ENCODE measurements at regions not wholly inside any gene's neighbourhood (a gene's known extent, or its start where the extent isn't known, plus 50 kb on each side); places are given as distances from the start of the nearest gene placed in this dataset.

GRCh38 chr16:5328546-5328945 is 231.0 kb upstream of the EEF2KMT start:
- TF ChIP-seq CTCF (IDR thresholded peaks at IDR 0.05; ENCODE audit: low read depth, low read length), result no peak
- DNase-seq (ENCODE audit: extremely low read depth, low read depth), result no peak

- no peak for TF ChIP-seq CTCF (IDR thresholded peaks at IDR 0.05; ENCODE audit: low read depth, low read length)
- no peak for DNase-seq (ENCODE audit: extremely low read depth, low read depth)
Measured at GRCh38 chr16:5326395-5326794, 228.8 kb upstream of the EEF2KMT start.

GRCh38 chr16:5325932-5326331 is 228.3 kb upstream of the EEF2KMT start:
- TF ChIP-seq CTCF (IDR thresholded peaks at IDR 0.05; ENCODE audit: low read depth, low read length), result no peak
- no peak for DNase-seq (ENCODE audit: extremely low read depth, low read depth)

- no peak for TF ChIP-seq CTCF (IDR thresholded peaks at IDR 0.05; ENCODE audit: low read depth, low read length)
- no peak for DNase-seq (ENCODE audit: extremely low read depth, low read depth)
Measured at GRCh38 chr16:5323284-5324141, 225.9 kb upstream of the EEF2KMT start.

GRCh38 chr16:5321930-5322329 is 224.3 kb upstream of the EEF2KMT start:
- TF ChIP-seq CTCF (IDR thresholded peaks at IDR 0.05; ENCODE audit: low read depth, low read length), result no peak

GRCh38 chr16:5319799-5320198 is 222.2 kb upstream of the EEF2KMT start:
- no peak for TF ChIP-seq CTCF (IDR thresholded peaks at IDR 0.05; ENCODE audit: low read depth, low read length)

More at GRCh38 chr16:5321930-5322329, 224.3 kb upstream of the EEF2KMT start:
- no peak for DNase-seq (ENCODE audit: extremely low read depth, low read depth)

GRCh38 chr16:5315914-5316313 is 218.3 kb upstream of the EEF2KMT start:
- TF ChIP-seq CTCF (IDR thresholded peaks at IDR 0.05; ENCODE audit: low read depth, low read length), result no peak
- no peak for DNase-seq (ENCODE audit: extremely low read depth, low read depth)

More at GRCh38 chr16:5319799-5320198, 222.2 kb upstream of the EEF2KMT start:
- DNase-seq (ENCODE audit: extremely low read depth, low read depth), result no peak
